H9 (cell line): ENCODE measurements at regions not wholly inside any gene's neighbourhood (a gene's known extent, or its start where the extent isn't known, plus 50 kb on each side); places are given as distances from the start of the nearest gene placed in this dataset.
A peak's percentile ranks its signal among the peaks of the same experiment; 100 is the strongest.
"Not testable (repeated sequence)": the region's sequence is repeated elsewhere in the genome, so short reads cannot be mapped to it uniquely, and the experiment has no call there.

Source experiments
- DNase-seq: peaks from one replicate; pipeline ENCODE4 v3.0.0-alpha.2; 2017
- H2AFZ ChIP-seq: one replicate; pipeline ENCODE4 v1.6.1; 2013; ENCODE audit warnings: mild to moderate bottlenecking, low read length, control low read depth, moderate library complexity
- H2AK5ac ChIP-seq: 2 replicates; pipeline ENCODE4 v1.6.1; 2013; ENCODE audit warnings: low read length, control low read depth, mixed read lengths; ENCODE audit not compliant: insufficient read length
- H2BK120ac ChIP-seq: one replicate; pipeline ENCODE4 v1.6.1; 2013; ENCODE audit warnings: low read depth, mild to moderate bottlenecking, low read length, control low read depth, inconsistent platforms; ENCODE audit not compliant: poor library complexity, severe bottlenecking
- H2BK12ac ChIP-seq: 2 replicates; pipeline ENCODE4 v1.6.1; 2013; ENCODE audit warnings: low read length, control low read depth, mixed read lengths, low read depth; ENCODE audit not compliant: insufficient read length
- H2BK15ac ChIP-seq: 2 replicates; pipeline ENCODE4 v1.6.1; 2013; ENCODE audit warnings: low read depth, low read length, control low read depth
- H2BK20ac ChIP-seq: one replicate; pipeline ENCODE4 v1.6.1; 2013; ENCODE audit warnings: low read depth, mild to moderate bottlenecking, low read length, control low read depth, inconsistent platforms; ENCODE audit not compliant: poor library complexity, severe bottlenecking
- H2BK5ac ChIP-seq: 2 replicates; pipeline ENCODE4 v1.6.1; 2013; ENCODE audit warnings: low read length, control low read depth, mixed read lengths; ENCODE audit not compliant: insufficient read length
- H3K14ac ChIP-seq: 2 replicates; pipeline ENCODE4 v1.6.1; 2013; ENCODE audit warnings: low read length, control low read depth; ENCODE audit not compliant: insufficient read depth
- H3K18ac ChIP-seq: 2 replicates; pipeline ENCODE4 v1.6.1; 2013; ENCODE audit warnings: low read depth, mild to moderate bottlenecking, mixed read lengths, low read length, control low read depth; ENCODE audit not compliant: insufficient read length
- H3K23ac ChIP-seq: 2 replicates; pipeline ENCODE4 v1.6.1; 2013; ENCODE audit warnings: low read length, control low read depth, mixed read lengths, low read depth; ENCODE audit not compliant: insufficient read length
- H3K23me2 ChIP-seq: 2 replicates; pipeline ENCODE4 v1.6.1; 2013; ENCODE audit warnings: low read depth, mild to moderate bottlenecking, mixed read lengths, low read length, control low read depth; ENCODE audit not compliant: insufficient read length, poor library complexity, severe bottlenecking
- H3K27ac ChIP-seq: 2 replicates; pipeline ENCODE4 v1.5.1; 2013; ENCODE audit warnings: low read length, control low read depth, mixed read lengths, low read depth; ENCODE audit not compliant: insufficient read length
- H3K27me3 ChIP-seq: 2 replicates; pipeline ENCODE4 v1.6.1; 2013; ENCODE audit warnings: low read length, control low read depth, inconsistent platforms; ENCODE audit not compliant: insufficient read depth
- H3K4ac ChIP-seq: 2 replicates; pipeline ENCODE4 v1.6.1; 2013; ENCODE audit warnings: low read depth, mild to moderate bottlenecking, control low read depth, inconsistent platforms, low read length, moderate library complexity
- H3K4me1 ChIP-seq: 2 replicates; pipeline ENCODE4 v1.6.1; 2013; ENCODE audit warnings: low read length, control low read depth, inconsistent platforms; ENCODE audit not compliant: insufficient read depth
- H3K4me2 ChIP-seq: 2 replicates; pipeline ENCODE4 v1.6.1; 2013; ENCODE audit warnings: low read length, control low read depth, mixed read lengths; ENCODE audit not compliant: insufficient read length, insufficient read depth
- H3K56ac ChIP-seq: 2 replicates; pipeline ENCODE4 v1.6.1; 2013; ENCODE audit warnings: low read depth, mild to moderate bottlenecking, mixed read lengths, low read length, control low read depth; ENCODE audit not compliant: insufficient read length
- H3K79me1 ChIP-seq: 2 replicates; pipeline ENCODE4 v1.6.1; 2013; ENCODE audit warnings: low read depth, mild to moderate bottlenecking, moderate library complexity, low read length, control low read depth, inconsistent platforms; ENCODE audit not compliant: insufficient read depth, poor library complexity, severe bottlenecking
- H3K79me2 ChIP-seq: 2 replicates; pipeline ENCODE4 v1.6.1; 2013; ENCODE audit warnings: low read length, control low read depth, inconsistent platforms; ENCODE audit not compliant: insufficient read depth
- H3K9ac ChIP-seq: 2 replicates; pipeline ENCODE4 v1.6.1; 2013; ENCODE audit warnings: low read length, control low read depth, mixed read lengths; ENCODE audit not compliant: insufficient read length; ENCODE audit errors: extremely low read depth
- H3K9me3 ChIP-seq: one replicate; pipeline ENCODE4 v1.6.1; 2013; ENCODE audit warnings: low read depth, low read length, inconsistent platforms; ENCODE audit not compliant: control insufficient read depth
- H3T11ph ChIP-seq: one replicate; pipeline ENCODE4 v1.6.1; 2013; ENCODE audit warnings: mild to moderate bottlenecking, low read length, control low read depth, inconsistent platforms
- H4K20me1 ChIP-seq: one replicate; pipeline ENCODE4 v1.6.1; 2013; ENCODE audit not compliant: control insufficient read depth, insufficient read length, insufficient read depth
- H4K5ac ChIP-seq: 2 replicates; pipeline ENCODE4 v1.6.1; 2013; ENCODE audit warnings: low read depth, mild to moderate bottlenecking, mixed read lengths, low read length, control low read depth; ENCODE audit not compliant: insufficient read length
- H4K8ac ChIP-seq: replicated peaks from 2 replicates; pipeline ENCODE4 v1.6.1; 2013; ENCODE audit warnings: low read length, control low read depth, mixed read lengths, low read depth; ENCODE audit not compliant: insufficient read length
- H4K91ac ChIP-seq: 2 replicates; pipeline ENCODE4 v1.6.1; 2013; ENCODE audit warnings: low read depth, mild to moderate bottlenecking, moderate library complexity, mixed read lengths, low read length, control low read depth; ENCODE audit not compliant: insufficient read length
- H3K27ac Mint-ChIP-seq, 3 experiments: 2 replicates in 2 of 3; 3 replicates in 1 of 3; pipeline ENCODE4 v1.8.0; 2020 to 2021; ENCODE audit warnings: mixed read lengths in 3 of 3, mild to moderate bottlenecking in 1 of 3, moderate library complexity in 1 of 3
- H3K27me3 Mint-ChIP-seq: 2 replicates; pipeline ENCODE4 v1.8.0; 2021; ENCODE audit warnings: low read depth, mild to moderate bottlenecking, moderate library complexity, mixed read lengths
- H3K36me3 Mint-ChIP-seq, 3 experiments: 2 replicates in 2 of 3; 3 replicates in 1 of 3; pipeline ENCODE4 v1.8.0; 2020 to 2021; ENCODE audit warnings: low read depth in 3 of 3, mixed read lengths in 3 of 3; ENCODE audit not compliant: insufficient read depth in 1 of 3
- H3K4me1 Mint-ChIP-seq, 2 experiments: 2 replicates each; pipeline ENCODE4 v1.8.0; 2020; ENCODE audit warnings: mixed read lengths in 2 of 2
- H3K4me3 Mint-ChIP-seq, 2 experiments: 2 replicates in 1 of 2; 3 replicates in 1 of 2; pipeline ENCODE4 v1.8.0; 2020 to 2021; ENCODE audit warnings: mild to moderate bottlenecking in 2 of 2, mixed read lengths in 2 of 2, moderate library complexity in 1 of 2
- H3K9me3 Mint-ChIP-seq, 2 experiments: 2 replicates in 1 of 2; 3 replicates in 1 of 2; pipeline ENCODE4 v1.8.0; 2020; ENCODE audit warnings: mild to moderate bottlenecking in 2 of 2, mixed read lengths in 2 of 2, moderate library complexity in 1 of 2
- CTCF ChIP-seq: fragments of 200-600 bp; sonication (generic); conservative IDR thresholded peaks from 3 replicates; pipeline ENCODE4 v1.8.0; 2021; ENCODE audit warnings: antibody characterized with exemption, mild to moderate bottlenecking
- WGBS: extraction: QIAGEN DNeasy Blood & Tissue Kit; methylation state at CpG from one replicate; pipeline ENCODE4 v1.1.7; 2013; ENCODE audit warnings: missing lambda C conversion rate, low lambda C conversion rate, mixed read lengths; ENCODE audit not compliant: insufficient read length; ENCODE audit errors: extremely low coverage; 5-methylcytosine and 5-hydroxymethylcytosine counted together

- Histone ChIP-seq H3K4me2 (no peak overlapping the region), H4K5ac (no peak overlapping the region), H2BK5ac (no peak overlapping the region), H3K4me1 (no peaks in the 10 kb centered on the region), H4K8ac (no peak overlapping the region), H3T11ph (no peak overlapping the region), H2BK120ac (no peak overlapping the region), H3K18ac (no peak overlapping the region), H3K23me2 (no peaks in the 10 kb centered on the region), H2BK12ac (no peak overlapping the region), H4K20me1 (no peaks in the 10 kb centered on the region), H3K14ac (no peak overlapping the region), H2BK15ac (no peak overlapping the region), H3K79me1 (no peaks in the 10 kb centered on the region), H3K23ac (no peak overlapping the region), H3K56ac (no peak overlapping the region), H3K79me2 (no peaks in the 10 kb centered on the region), H3K27ac (no peak overlapping the region), H2AFZ (no peak overlapping the region), H2BK20ac (no peak overlapping the region), H2AK5ac (no peak overlapping the region), H3K27me3 (no peaks in the 10 kb centered on the region), H3K4ac (no peak overlapping the region), H4K91ac (no peak overlapping the region), H3K9ac (no peak overlapping the region), H3K9me3 (peaks cover 4% of the 10 kb centered on the region)
- H3K4me3 Mint-ChIP-seq = no peak overlapping the region
- peaks cover 2 to 10% (median 5%) of the 10 kb centered on the region in 3 experiments; a peak in 6 of 7 replicates for H3K36me3 Mint-ChIP-seq
- DNase-seq = no peak
- peaks cover 5 to 25% of the 10 kb centered on the region in 2 experiments for H3K9me3 Mint-ChIP-seq
- H3K4me1 Mint-ChIP-seq = no peaks in the 10 kb centered on the region
- no peak for TF ChIP-seq CTCF
- H3K27me3 Mint-ChIP-seq = no peaks in the 10 kb centered on the region
- WGBS = no CpG with 5 or more reads among the region's 3 CpGs
- H3K27ac Mint-ChIP-seq = no peak overlapping the region
These were observed 966.3 kb upstream of the CITED2 start for GRCh38 chr6:140340795-140341194.

DNA sequence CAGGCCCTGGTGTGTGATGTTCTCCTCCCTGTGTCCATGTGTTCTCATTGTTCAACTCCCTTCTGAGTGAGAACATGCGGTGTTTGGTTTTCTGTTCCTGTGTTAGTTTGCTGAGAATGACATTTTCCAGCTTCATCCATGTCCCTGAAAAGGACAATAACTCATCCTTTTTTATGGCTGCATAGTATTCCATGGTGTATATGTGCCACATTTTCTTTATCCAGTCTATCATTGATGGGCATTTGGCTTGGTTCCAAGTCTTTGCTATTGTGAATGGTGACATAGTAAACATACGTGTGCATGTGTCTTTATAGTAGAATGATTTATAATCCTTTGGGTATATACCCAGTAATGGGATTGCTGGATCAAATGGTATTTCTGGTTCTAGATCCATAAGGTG, 964.6 kb upstream of the CITED2 start:
- H4K8ac ChIP-seq, H3K9me3 ChIP-seq, H3K18ac ChIP-seq, H4K91ac ChIP-seq, H3K14ac ChIP-seq, H3K27me3 ChIP-seq, H3K23me2 ChIP-seq, H3K9ac ChIP-seq, H3K79me2 ChIP-seq, DNase-seq, H3K4ac ChIP-seq, H2BK120ac ChIP-seq, H2BK12ac ChIP-seq, H2BK15ac ChIP-seq, H3K23ac ChIP-seq, H4K20me1 ChIP-seq, H3T11ph ChIP-seq, H3K4me2 ChIP-seq, H3K79me1 ChIP-seq, H2AFZ ChIP-seq, H3K27me3 Mint-ChIP-seq, H3K4me3 Mint-ChIP-seq, H2BK5ac ChIP-seq, H2BK20ac ChIP-seq, H2AK5ac ChIP-seq, H3K56ac ChIP-seq, H3K27ac ChIP-seq, H4K5ac ChIP-seq, H3K4me1 ChIP-seq, H3K4me1 Mint-ChIP-seq: not testable (repeated sequence)
- peaks cover 2 to 10% (median 5%) of the 10 kb centered on the region in 3 experiments; a peak in 6 of 7 replicates for H3K36me3 Mint-ChIP-seq
- peak overlapping the region in 1 of 3 experiments; percentile 37; a peak in 1 of 7 replicates for H3K27ac Mint-ChIP-seq
- H3K9me3 Mint-ChIP-seq = peaks cover 5 to 38% of the 10 kb centered on the region in 2 experiments
- no CpG with 5 or more reads among the region's 2 CpGs for WGBS
